Stimulated activated CD4-positive, alpha-beta T cell treated with anti-CD3 and anti-CD28 coated beads, Interleukin-15, amount 100 ng/mL, for 48 hours (primary cell): ENCODE measurements at regions not wholly inside any gene's neighbourhood (a gene's known extent, or its start where the extent isn't known, plus 50 kb on each side); places are given as distances from the start of the nearest gene placed in this dataset.

ENCODE experiments used
- DNase-seq, 2 donors: peaks; one replicate each; pipeline ENCODE4 v3.0.0-alpha.2; 2020; ENCODE audit warnings: low read depth in 2 of 2

- no peak for DNase-seq
Measured at GRCh38 chr2:220847589-220847988, 724.5 kb downstream of the EPHA4 start.

- DNase-seq, result no peak
Measured at GRCh38 chr2:220849433-220849832, 722.7 kb downstream of the EPHA4 start.

GRCh38 chr2:220850116-220850515 is 722.0 kb downstream of the EPHA4 start:
- no peak for DNase-seq

GRCh38 chr2:220855296-220855695 is 716.8 kb downstream of the EPHA4 start:
- DNase-seq, result no peak

- DNase-seq, result no peak
Measured at GRCh38 chr2:220856486-220856885, 715.6 kb downstream of the EPHA4 start.

GRCh38 chr2:220857368-220857767 is 714.7 kb downstream of the EPHA4 start:
- DNase-seq, result no peak

GRCh38 chr2:220858101-220858500 is 714.0 kb downstream of the EPHA4 start:
- no peak for DNase-seq

GRCh38 chr2:220871909-220872308 is 700.2 kb downstream of the EPHA4 start:
- no peak for DNase-seq

GRCh38 chr2:220876080-220876824 is 695.9 kb downstream of the EPHA4 start:
- DNase-seq, result no peak

GRCh38 chr2:220877491-220877890 is 694.6 kb downstream of the EPHA4 start:
- no peak for DNase-seq

GRCh38 chr2:220877897-220878296 is 694.2 kb downstream of the EPHA4 start:
- DNase-seq, result no peak

GRCh38 chr2:220880623-220881596 is 691.2 kb downstream of the EPHA4 start:
- DNase-seq, result no peak

GRCh38 chr2:220882507-220882906 is 689.6 kb downstream of the EPHA4 start:
- DNase-seq, result no peak

- no peak for DNase-seq
Measured at GRCh38 chr2:220885593-220885992, 686.5 kb downstream of the EPHA4 start.

GRCh38 chr2:220887271-220887870 is 684.7 kb downstream of the EPHA4 start:
- no peak for DNase-seq

- no peak for DNase-seq
Measured at GRCh38 chr2:220887876-220888275, 684.2 kb downstream of the EPHA4 start.

- no peak for DNase-seq
Measured at GRCh38 chr2:220890931-220891330, 681.2 kb downstream of the EPHA4 start.

- DNase-seq, result no peak
Measured at GRCh38 chr2:220891405-220891804, 680.7 kb downstream of the EPHA4 start.

GRCh38 chr2:220892018-220892634 is 680.0 kb downstream of the EPHA4 start:
- no peak for DNase-seq

- no peak for DNase-seq
Measured at GRCh38 chr2:220893411-220893810, 678.7 kb downstream of the EPHA4 start.

GRCh38 chr2:220894069-220894468 is 678.0 kb downstream of the EPHA4 start:
- DNase-seq, result no peak

GRCh38 chr2:220899492-220899891 is 672.6 kb downstream of the EPHA4 start:
- DNase-seq, result no peak
